GM20431 (cell line): ENCODE measurements at regions not wholly inside any gene's neighbourhood (a gene's known extent, or its start where the extent isn't known, plus 50 kb on each side); places are given as distances from the start of the nearest gene placed in this dataset.

Experiments
- in situ Hi-C: fragments of 300-500 bp; cut with MseI, MboI; formaldehyde crosslinking; loops from one replicate; pipeline ENCODE4 v1.15.0; 2020; ENCODE audit warnings: low sequenced_read_pairs; ENCODE audit not compliant: unreplicated experiment

DNA sequence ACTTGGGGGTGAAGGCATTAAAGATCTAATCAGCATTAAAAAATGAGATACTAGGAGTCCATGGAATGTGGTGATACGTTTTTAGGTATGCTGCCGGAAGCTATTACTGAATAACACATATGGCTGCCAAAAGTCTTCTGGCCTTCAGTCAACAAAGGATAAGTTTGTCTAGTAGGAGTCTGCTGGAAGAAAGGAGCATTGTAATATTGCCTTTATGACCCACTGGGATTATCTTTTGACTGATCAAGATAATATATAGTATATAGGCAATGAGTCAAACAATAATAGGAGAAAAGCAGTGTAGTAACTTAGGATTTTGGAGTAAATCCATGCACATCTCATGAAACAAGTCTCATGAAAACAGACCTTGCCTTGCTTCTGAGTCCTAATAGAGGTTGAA is 295.4 kb downstream of the SLITRK6 start:
- in situ Hi-C loops, result no loop called here

DNA sequence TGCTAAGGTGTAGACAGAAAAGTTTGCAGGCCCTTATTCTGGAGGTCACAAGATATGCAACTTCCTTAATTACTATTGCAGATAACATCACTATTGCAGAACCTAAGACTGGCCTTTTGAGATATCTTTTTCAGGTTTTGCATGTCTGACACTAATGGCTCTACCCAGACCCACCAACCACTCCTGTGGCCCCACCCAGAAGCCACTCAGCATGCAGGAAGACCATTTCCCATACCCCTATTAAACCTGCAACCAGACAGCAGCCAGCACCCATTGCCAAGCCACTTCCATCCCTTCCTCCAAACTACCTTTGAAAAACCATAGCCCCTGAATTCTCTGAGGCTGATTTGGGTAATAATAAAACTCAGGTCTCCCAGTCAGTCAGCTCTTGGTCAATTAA is 297.6 kb downstream of the SLITRK6 start:
- in situ Hi-C loops, result no loop called here

DNA sequence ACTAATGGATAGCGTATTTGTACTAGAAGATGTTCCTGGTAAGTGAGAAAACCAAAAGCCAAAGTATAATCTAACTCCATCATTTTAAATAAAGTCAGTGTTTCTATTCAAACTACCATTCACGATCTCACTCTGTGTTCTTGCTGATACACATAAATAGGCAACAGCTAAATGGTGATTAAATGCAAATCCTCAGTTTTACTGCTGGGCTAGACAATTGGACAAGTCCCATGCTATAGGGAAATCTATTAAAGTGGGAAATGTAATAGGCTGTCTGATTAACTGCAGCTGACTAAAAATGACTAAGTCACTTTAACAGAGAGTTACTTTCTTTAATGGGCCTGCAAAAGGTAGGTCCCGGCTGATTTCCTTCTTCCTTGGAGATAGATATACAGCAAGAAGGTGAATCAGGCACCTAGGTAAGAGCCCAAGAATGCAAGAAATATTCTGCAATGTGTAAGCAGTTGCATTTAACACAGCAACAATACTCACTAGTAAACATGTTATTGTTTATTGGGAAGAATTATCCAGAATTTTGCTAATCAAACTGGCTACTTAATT is 298.4 kb downstream of the SLITRK6 start:
- in situ Hi-C loops, result no loop called here

DNA sequence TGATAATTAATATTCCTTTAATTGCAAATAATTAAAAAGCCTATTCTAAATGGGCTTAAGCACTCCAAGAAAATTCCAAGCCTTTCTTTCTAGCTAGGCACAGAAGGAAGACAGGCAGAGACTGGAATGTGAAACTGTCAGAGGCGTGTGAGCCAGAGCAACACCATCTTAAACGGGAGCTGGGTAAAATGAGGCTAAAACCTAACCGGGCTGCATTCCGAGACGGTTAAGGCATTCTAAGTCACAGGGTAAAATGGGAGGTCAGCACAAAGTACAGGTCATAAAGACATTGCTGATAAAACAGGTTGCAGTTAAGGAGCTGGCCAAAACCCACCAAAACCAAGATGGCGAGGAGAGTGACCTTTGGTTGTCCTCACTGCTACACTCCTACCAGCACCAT is 300.4 kb downstream of the SLITRK6 start:
- in situ Hi-C loops, result no loop called here

DNA sequence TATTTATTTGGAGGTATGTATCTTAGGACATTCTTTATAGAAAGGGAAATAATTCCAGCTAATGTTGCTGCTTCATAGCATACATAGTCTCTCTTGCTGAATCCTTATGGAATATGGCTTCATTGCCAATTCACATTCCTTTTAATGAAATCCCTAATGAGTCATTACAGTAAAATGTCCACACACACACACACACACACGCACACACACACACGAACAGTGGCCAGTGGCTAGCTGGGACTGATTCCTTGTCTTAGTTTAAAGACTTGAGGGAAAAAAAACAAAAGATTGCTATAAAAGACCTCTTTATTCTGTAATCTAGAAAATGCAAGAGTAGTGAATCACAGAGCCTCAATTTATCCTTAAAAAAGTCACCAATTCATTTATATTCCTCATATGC is 301.6 kb downstream of the SLITRK6 start:
- in situ Hi-C loops, result no loop called here

DNA sequence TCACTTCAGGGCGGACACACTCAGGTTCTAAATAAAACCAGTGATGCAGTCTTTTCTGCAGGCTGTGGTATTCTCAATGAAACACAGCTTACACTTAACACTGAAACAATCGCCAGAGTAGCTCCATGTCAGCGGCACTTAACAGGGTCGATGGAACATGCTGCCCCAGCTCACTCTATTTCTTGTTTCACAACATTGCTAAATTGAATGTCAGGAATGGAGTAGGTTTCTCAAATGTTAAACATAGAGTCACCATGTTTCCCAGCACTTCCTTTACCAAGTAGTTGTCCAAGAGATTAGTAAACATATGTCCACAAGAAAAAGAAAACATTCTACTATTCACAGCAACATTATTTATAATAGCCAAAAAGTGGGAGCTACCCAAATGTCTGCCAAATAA is 306.9 kb downstream of the SLITRK6 start:
- in situ Hi-C loops, result no loop called here

DNA sequence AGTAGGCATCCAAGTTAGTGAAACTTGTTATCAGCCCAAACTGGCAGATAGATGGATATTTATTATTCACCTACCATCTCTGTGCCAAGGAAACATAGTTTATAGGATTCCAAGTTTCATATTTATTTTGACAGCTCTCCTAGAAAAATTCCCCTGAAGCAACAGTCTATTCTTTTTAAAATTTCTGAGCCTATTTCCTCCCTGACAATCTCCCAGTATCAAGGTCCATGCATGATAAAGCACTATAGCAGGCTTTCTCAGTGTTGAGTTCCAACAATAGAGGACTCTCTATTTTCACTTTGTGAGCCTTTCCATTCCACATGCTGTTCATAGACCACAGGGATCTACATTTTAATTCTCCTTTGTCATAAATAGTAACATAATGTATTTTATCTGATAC is 312.6 kb downstream of the SLITRK6 start:
- in situ Hi-C loops, result no loop called here

DNA sequence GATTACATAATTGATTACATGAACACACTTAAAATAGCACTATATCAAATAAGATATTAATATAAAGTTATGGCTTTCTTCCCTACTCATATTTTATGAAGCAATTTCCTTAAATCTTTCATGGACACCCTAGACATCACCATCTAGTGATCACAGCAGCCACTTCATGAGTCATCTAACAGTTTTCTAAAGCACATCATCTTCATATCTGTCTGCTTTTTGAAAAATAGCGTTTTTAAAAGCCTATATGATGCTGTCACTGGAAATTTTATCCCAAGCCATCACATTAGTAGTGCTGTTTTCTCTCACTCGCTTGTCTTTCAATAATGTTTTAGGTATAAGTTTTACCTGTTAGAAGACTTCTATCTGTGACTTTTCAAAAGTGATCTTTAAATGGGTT is 326.1 kb downstream of the SLITRK6 start:
- in situ Hi-C loops, result no loop called here

DNA sequence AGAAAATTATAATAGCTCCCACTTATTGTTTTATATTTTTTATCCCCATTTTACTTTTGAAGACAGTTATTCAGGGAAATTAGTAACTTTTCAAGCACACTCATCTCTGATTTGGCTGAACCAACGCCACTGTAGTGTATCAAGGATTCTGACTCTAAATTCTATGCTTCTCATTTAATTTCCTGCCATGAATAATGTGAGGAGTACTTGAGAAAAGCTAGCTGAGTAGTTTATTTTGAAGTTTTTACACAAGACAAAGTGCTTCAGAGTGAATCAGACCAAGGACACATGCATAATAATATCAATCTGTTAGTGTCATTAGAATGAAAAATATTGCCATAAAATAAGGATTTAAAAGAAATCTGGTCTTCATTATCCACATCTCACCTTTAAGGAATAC is 329.9 kb downstream of the SLITRK6 start:
- in situ Hi-C loops, result no loop called here

DNA sequence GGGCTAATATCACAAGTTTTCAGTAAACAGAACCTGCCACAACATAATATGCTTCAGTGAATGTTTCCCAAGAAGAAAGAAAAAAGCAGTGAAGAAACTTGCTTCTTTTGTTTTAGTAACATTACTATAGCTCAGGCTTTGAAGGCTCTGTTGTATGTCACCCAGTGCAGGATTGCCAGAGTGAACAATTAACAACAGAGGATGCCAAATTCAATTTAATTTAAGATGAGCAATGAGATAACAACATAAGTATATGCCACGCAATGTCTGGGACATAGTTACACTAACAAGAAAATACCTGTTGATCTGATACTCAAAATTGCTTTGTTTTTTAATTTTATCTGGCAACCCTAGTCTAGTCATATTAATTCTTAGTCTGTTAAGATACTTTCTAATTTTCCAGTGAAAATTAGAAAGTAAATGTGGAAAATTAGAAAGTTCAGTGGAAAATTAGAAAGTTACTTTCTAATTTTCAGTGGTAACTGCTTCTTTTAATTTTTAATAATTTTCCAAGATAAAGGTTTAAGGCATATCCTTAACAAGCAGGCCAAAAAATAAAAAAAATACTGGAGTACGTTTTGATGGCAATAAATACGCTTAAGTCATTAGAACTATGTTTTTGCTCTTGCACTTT is 336.3 kb downstream of the SLITRK6 start:
- in situ Hi-C loops, result no loop called here

DNA sequence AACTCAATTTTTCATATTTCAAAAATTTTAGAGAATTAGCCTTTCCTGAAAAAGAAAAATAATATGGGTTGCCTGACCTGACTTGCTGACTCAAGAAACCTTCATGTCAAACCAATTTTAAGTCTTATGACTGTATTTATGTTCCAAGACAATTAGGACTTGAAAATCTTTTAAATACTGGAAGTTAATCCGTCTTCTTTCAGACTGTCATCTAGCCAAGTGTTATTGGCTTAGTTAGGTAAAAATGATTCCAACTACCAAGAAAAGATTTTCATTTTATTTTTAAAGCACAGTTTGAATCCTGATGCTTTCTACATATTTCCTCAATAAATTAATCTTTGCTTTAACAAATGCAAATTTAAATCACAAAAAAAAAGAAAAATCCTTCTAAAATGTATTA is 337.6 kb downstream of the SLITRK6 start:
- in situ Hi-C loops, result no loop called here

DNA sequence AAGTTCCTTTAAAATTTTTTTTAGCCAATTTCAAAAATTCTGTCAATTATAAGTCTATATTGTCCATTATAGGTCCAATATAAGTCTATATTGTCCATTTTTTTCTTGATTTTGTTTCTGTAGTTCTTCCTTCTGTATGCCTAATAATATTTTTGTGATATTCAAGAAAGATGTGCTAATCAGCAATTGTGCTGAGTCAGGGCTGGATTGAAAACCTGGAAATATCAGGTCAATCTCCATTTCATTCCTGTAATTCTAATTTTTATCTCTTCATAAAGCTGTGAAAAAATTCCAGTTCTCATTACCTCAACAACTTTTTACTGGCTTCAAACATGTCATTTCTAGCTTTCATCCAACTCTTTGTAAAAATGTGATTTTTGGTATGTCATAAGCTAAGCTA is 353.7 kb downstream of the SLITRK6 start:
- in situ Hi-C loops, result no loop called here

DNA sequence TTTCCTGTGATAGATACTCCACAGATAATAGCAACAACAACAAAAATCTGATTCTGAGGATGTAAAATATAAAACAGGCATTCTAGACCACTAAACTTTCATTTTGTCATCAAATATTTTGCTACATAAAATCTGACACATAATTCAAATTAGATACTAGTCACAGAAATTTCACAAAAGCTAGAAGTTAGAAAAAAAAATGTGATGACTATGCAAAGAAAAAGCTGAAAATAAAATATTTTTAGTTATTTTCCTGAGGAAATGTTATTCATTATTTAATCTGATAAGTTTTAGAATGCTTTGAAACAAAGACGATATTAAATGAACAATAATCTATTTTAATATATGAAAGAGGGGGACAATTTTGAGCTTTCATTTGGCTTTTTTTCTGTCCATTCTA is 357.2 kb downstream of the SLITRK6 start:
- in situ Hi-C loops, result no loop called here

DNA sequence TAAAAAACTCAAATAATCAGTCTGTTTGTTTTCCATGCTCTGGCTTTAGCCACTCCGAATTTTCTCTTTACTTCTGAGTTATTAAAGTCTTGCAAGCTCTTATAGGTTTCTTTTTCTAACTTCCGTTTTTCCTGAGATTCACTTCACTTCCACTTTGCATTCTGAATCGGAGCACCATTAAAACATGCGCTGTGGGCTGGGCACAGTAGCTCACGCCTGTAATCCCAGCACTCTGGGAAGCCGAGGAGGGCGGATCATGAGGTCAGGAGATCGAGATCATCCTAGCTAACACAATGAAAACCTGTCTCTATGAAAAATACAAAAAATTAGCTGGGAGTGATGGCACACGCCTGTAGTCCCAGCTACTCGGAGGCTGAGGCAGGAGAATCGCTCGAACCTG is 357.9 kb downstream of the SLITRK6 start:
- in situ Hi-C loops, result no loop called here

DNA sequence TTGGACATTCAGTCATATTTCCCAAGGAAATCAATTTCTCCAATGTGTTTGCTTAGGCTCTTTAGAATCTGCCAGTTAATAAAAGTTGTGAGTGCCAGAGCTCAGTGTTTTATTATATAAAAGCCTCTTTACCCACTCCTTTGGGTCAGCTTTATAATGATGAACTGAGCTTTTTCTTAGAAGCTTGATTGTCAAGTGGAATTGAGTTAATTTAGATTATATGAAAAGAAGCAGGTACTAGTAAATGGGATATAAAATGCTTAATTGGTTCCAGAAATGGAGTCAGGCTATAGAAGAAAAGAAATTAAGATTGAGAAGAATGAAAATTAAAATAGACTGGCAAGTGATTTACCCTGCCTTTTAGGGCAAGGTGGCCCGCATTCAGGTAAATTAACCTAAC is 363.2 kb downstream of the SLITRK6 start:
- in situ Hi-C loops, result no loop called here

DNA sequence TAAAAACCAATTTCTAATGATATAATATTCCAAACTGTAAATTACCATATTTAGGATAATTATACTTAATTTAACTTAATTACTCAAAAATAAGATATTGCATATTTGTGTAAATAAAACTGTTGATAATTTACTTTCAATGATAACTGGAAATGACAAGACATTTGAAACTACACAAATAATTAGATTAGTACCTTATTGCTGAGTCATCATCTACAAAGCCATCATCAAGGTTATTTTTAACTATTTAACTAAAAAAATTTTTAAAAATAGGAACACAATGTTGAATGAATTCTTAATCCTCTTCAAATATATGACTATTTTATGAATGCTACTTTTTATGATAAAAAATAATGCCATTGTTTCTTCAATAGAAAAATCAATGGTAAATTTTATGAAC is 364.3 kb downstream of the SLITRK6 start:
- in situ Hi-C loops, result no loop called here

DNA sequence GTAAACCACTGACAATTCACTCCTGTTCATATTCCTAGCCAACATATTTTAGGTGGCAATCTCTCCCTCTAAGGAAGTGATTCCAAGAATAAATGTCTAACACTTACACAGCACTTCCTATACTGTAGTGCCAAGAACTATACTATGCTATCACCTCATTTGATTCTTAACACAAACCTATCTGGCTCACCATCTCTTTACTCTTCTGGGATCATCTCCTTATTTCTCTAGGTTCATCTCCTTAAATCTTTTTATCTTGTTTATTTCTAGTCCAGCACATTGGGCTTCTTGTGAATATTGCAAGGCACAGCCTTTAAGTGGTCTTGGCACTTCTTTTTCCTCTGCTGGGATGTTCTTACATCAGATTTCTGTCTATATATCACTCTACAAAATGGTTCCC is 366.3 kb downstream of the SLITRK6 start:
- in situ Hi-C loops, result no loop called here

DNA sequence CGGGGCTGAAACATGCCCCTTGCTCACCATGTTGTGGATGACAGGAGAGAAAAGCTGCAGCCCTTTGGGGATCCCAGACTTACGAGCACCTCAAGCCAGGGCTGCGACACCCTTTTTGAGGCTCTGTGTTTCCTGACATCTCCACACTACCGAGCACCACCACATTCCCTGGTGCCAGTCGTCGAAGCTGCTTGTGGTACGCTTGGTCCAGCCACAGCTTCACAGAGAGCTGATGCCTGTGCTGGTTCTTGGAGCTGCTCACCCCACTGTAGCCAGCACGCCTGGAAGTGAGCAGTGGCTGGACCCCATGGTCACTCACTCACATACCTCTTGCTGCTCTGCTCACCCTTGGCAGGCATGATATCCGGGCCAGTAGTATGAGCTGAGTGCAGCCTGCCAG is 367.5 kb downstream of the SLITRK6 start:
- in situ Hi-C loops, result no loop called here

DNA sequence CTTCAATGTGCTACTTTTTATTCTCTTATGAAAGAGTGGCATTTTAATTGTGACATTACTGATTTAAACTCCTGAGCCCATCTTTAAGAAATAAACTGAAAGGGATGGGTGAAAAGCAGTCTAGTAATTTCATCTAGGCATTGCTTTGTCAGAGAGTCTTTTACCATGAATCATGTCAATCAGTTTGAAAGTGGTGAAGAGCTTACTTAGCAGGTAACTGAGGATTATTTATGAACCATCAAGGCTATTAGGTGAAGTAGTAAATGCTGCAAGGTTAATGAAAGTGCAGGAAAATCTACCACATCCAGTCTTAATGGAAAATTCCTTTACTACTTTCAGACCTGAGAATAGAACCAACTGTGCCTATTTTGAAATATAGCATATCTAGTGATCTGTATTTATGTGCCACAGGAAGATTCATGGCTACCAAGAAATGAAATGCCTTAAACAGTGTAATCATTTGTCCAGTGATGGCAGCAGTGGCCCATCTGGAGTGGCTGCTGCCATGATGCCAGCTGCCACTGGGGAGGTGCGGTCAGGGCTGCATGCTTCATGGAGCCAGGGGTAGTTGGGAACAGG is 368.9 kb downstream of the SLITRK6 start:
- in situ Hi-C loops, result no loop called here

DNA sequence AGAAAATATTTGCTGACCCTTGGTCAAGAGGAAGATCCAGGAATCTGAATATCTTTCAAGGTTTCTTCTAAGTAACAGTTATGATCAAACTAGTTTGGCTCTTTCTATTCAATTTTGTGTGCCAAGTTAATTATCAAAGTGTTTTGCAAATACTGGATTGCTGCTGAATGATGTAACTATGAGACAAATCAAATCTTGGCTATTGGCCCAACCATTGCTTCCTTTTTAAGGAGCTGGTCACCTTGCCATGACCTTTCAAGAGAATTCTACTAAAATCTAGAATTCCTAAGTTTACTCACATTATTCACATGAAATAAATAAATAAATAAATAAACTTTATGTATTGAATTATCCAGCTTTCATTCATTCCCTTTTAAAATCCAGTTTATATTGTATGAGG is 371.8 kb downstream of the SLITRK6 start:
- in situ Hi-C loops, result no loop called here

DNA sequence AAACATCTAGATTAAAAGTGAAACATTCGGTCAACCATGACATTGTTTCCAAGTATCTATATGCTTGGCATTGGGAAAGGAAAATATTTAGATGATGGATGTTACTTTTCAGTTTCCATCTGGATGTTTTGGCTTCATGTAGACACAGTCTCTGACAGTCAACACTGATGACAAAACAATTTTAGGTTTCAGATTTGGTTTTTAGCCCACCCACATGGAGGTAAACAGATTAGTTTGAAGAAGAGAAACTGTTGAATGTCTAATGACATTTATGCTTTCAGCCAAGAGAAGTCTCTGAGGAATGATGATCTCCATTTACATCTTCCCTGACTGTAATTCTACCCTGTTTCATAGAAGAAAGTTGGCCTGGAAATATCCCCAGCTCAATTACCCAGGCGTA is 379.1 kb downstream of the SLITRK6 start:
- in situ Hi-C loops, result no loop called here

DNA sequence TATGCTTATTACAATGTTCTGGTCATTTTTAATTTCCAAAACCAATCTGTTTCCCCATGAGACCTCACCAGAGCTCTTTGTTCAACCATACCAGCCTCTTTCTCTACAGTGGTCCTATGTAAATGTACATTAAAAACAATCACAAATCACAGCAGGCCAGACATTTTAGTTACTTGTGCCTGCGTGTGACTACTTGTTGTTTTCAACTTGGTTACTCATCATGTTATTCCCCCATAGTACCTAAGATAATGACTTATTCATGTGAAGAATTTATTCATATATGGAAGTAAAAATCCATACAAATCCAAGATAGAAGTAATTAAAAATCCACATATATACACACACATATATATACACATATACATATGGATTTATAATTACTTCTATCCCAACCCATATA is 379.6 kb downstream of the SLITRK6 start:
- in situ Hi-C loops, result no loop called here
